Epithelial cell of esophagus (primary cell): ENCODE measurements at regions not wholly inside any gene's neighbourhood (a gene's known extent, or its start where the extent isn't known, plus 50 kb on each side); places are given as distances from the start of the nearest gene placed in this dataset.

Experiments used
- DNase-seq: peaks from one replicate; pipeline ENCODE4 v3.0.0; 2010; ENCODE audit warnings: low read depth
- H3K4me3 ChIP-seq: 2 replicates; pipeline ENCODE4 v1.5.1; 2011; ENCODE audit warnings: mild to moderate bottlenecking, low read length, control low read depth
- CTCF ChIP-seq: IDR thresholded peaks from 2 replicates; pipeline ENCODE4 v1.5.1; 2011; ENCODE audit warnings: low read depth, mild to moderate bottlenecking, low read length, control low read depth, inconsistent platforms; ENCODE audit not compliant: insufficient read depth; ENCODE audit errors: missing control alignments

- TF ChIP-seq CTCF, result no peak
- H3K4me3 ChIP-seq, result no peak overlapping the region
These were observed 482.0 kb downstream of the BCL11A start for GRCh38 chr2:60071490-60071831.

GRCh38 chr2:60070736-60071489 lies 482.5 kb downstream of the BCL11A start:
- DNase-seq, result no peak
- H3K4me3 ChIP-seq, result no peak overlapping the region
- TF ChIP-seq CTCF, result no peak

More at GRCh38 chr2:60071490-60071831, 482.0 kb downstream of the BCL11A start:
- no peak for DNase-seq

- no peak for DNase-seq
- TF ChIP-seq CTCF, result no peak
- no peak overlapping the region for H3K4me3 ChIP-seq
These were observed 483.3 kb downstream of the BCL11A start for GRCh38 chr2:60070196-60070595.

- H3K4me3 ChIP-seq, result no peak overlapping the region
- no peak for TF ChIP-seq CTCF
- no peak for DNase-seq
These were observed 484.7 kb downstream of the BCL11A start for GRCh38 chr2:60068755-60069154.

GRCh38 chr2:60067006-60067405 lies 486.4 kb downstream of the BCL11A start:
- no peak overlapping the region for H3K4me3 ChIP-seq
- no peak for DNase-seq
- no peak for TF ChIP-seq CTCF

- no peak for DNase-seq
- no peak overlapping the region for H3K4me3 ChIP-seq
- TF ChIP-seq CTCF, result no peak
These were observed 487.2 kb downstream of the BCL11A start for GRCh38 chr2:60066096-60066839.

GRCh38 chr2:60064687-60065389 lies 488.6 kb downstream of the BCL11A start:
- peak; percentile 6 for DNase-seq
- TF ChIP-seq CTCF, result no peak
- H3K4me3 ChIP-seq, result no peak overlapping the region
